ENCODE measurements at regions not wholly inside any gene's neighbourhood (a gene's known extent, or its start where the extent isn't known, plus 50 kb on each side); places are given as distances from the start of the nearest gene placed in this dataset.

GRCh38 chr12:98341732-98342131, 173.7 kb upstream of the TMPO start:
- TF ChIP-seq POLR2A (IDR thresholded peaks at IDR 0.05) (no peak), CTCF (IDR thresholded peaks at IDR 0.05) (no peak)
- no peak for DNase-seq
- WGBS, 2 donors = 70 to 71% methylated on average over 3 of the region's 3 CpGs
- no peaks in the 10 kb centered on the region for H3K9me3 ChIP-seq
- H3K4me3 ChIP-seq (replicated peaks in 1 of 3) = no peak overlapping the region
- no peaks in the 10 kb centered on the region for H3K36me3 ChIP-seq
- no peak overlapping the region for H3K27ac ChIP-seq
- H3K4me1 ChIP-seq = no peaks in the 10 kb centered on the region
- no peaks in the 10 kb centered on the region for H3K27me3 ChIP-seq
- intact Hi-C loops (cut with DNase I) = no loop called here

GRCh38 chr12:98343002-98343567, 172.3 kb upstream of the TMPO start:
- H3K27me3 ChIP-seq = no peaks in the 10 kb centered on the region
- 72 to 84% methylated on average over 4 of the region's 4 CpGs for WGBS, 2 donors
- no peaks in the 10 kb centered on the region for H3K4me1 ChIP-seq
- no peak overlapping the region for H3K27ac ChIP-seq
- DNase-seq = no peak
- no peaks in the 10 kb centered on the region for H3K9me3 ChIP-seq
- no peaks in the 10 kb centered on the region for H3K36me3 ChIP-seq
- intact Hi-C loops (cut with DNase I) = no loop called here
- no peak overlapping the region for H3K4me3 ChIP-seq (replicated peaks in 1 of 3)
- TF ChIP-seq POLR2A (IDR thresholded peaks at IDR 0.05) (no peak), CTCF (IDR thresholded peaks at IDR 0.05) (no peak)

GRCh38 chr12:98344046-98344930, 171.1 kb upstream of the TMPO start:
- no peak for DNase-seq
- H3K27me3 ChIP-seq = no peaks in the 10 kb centered on the region
- intact Hi-C loops (cut with DNase I) = no loop called here
- no peaks in the 10 kb centered on the region for H3K9me3 ChIP-seq
- H3K4me3 ChIP-seq (replicated peaks in 1 of 3) = no peak overlapping the region
- no peaks in the 10 kb centered on the region for H3K36me3 ChIP-seq
- 69 to 73% methylated on average over 8 of the region's 8 CpGs for WGBS, 2 donors
- TF ChIP-seq CTCF (IDR thresholded peaks at IDR 0.05) (no peak), POLR2A (IDR thresholded peaks at IDR 0.05) (no peak)
- no peak overlapping the region for H3K27ac ChIP-seq
- H3K4me1 ChIP-seq = no peaks in the 10 kb centered on the region

GRCh38 chr12:98345308-98345876, 170.0 kb upstream of the TMPO start:
- intact Hi-C loops (cut with DNase I) = no loop called here
- no peak overlapping the region for H3K27ac ChIP-seq
- WGBS, 2 donors = 91 to 93% methylated on average over 6 of the region's 6 CpGs
- H3K9me3 ChIP-seq = no peaks in the 10 kb centered on the region
- H3K27me3 ChIP-seq = no peaks in the 10 kb centered on the region
- no peaks in the 10 kb centered on the region for H3K4me1 ChIP-seq
- no peak for DNase-seq
- no peaks in the 10 kb centered on the region for H3K36me3 ChIP-seq
- H3K4me3 ChIP-seq (replicated peaks in 1 of 3) = no peak overlapping the region
- TF ChIP-seq CTCF (IDR thresholded peaks at IDR 0.05) (no peak), POLR2A (IDR thresholded peaks at IDR 0.05) (no peak)

- H3K9me3 ChIP-seq = no peaks in the 10 kb centered on the region
- intact Hi-C loops (cut with DNase I) = no loop called here
- WGBS, 2 donors = 75 to 79% methylated on average over 6 of the region's 6 CpGs
- H3K4me1 ChIP-seq = no peaks in the 10 kb centered on the region
- no peak for DNase-seq
- TF ChIP-seq POLR2A (IDR thresholded peaks at IDR 0.05) = no peak
- TF ChIP-seq CTCF (IDR thresholded peaks at IDR 0.05) = no peak
- no peaks in the 10 kb centered on the region for H3K27me3 ChIP-seq
- no peak overlapping the region for H3K27ac ChIP-seq
- no peak overlapping the region for H3K4me3 ChIP-seq (replicated peaks in 1 of 3)
- no peaks in the 10 kb centered on the region for H3K36me3 ChIP-seq
Observed at GRCh38 chr12:98351089-98351488, 164.3 kb upstream of the TMPO start.

Data from thyroid gland (tissue), 4 donors.